PC-9 (cell line): ENCODE measurements at regions not wholly inside any gene's neighbourhood (a gene's known extent, or its start where the extent isn't known, plus 50 kb on each side); places are given as distances from the start of the nearest gene placed in this dataset.

Source experiments
- BruUV-seq: library from RNA; stranded (reverse); fragments of 400-500 nt; replicated peaks from 2 replicates; lab custom pipeline; 2021; lab: Mats Ljungman, UMichigan
- CTCF ChIA-PET: fragments of 300-600 bp; sonication (Branson Sonifier 250); formaldehyde crosslinking; loops from one replicate; lab custom pipeline; 2022; ENCODE audit warnings: antibody characterized with exemption; lab: Charles Lee
- POLR2A ChIA-PET: fragments of 300-600 bp; sonication (Branson Sonifier 250); formaldehyde crosslinking; loops from one replicate; lab custom pipeline; 2022; ENCODE audit warnings: antibody characterized with exemption; ENCODE audit not compliant: unreplicated experiment; lab: Charles Lee
- DNase-seq, 2 experiments: peaks; one replicate each; pipeline versions ENCODE4 v3.0.0 to v3.0.0-alpha.2; 2015 to 2022; ENCODE audit warnings: mixed read lengths in 1 of 2
- H2AFZ ChIP-seq: fragments of 200-600 bp; sonication (generic); 2 replicates; pipeline ENCODE4 v1.8.1; 2017; ENCODE audit warnings: antibody characterized with exemption
- H3F3A ChIP-seq: fragments of 200-600 bp; sonication (generic); 2 replicates; pipeline ENCODE4 v1.8.1; 2017; ENCODE audit warnings: antibody characterized with exemption, mild to moderate bottlenecking, low read depth; ENCODE audit not compliant: insufficient read depth
- H3K27ac ChIP-seq: fragments of 200-600 bp; sonication (generic); 2 replicates; pipeline ENCODE4 v1.6.1; 2016; ENCODE audit warnings: mixed run types
- H3K27me3 ChIP-seq: fragments of 200-600 bp; sonication (generic); 2 replicates; pipeline ENCODE4 v1.6.1; 2016; ENCODE audit warnings: low read depth, mixed run types; ENCODE audit not compliant: insufficient read depth
- H3K36me3 ChIP-seq: fragments of 200-600 bp; sonication (generic); 2 replicates; pipeline ENCODE4 v1.6.1; 2016; ENCODE audit warnings: low read depth, mixed run types
- H3K4me1 ChIP-seq: fragments of 200-600 bp; sonication (generic); replicated peaks from 2 replicates; pipeline ENCODE4 v1.6.1; 2016; ENCODE audit warnings: mixed run types; ENCODE audit not compliant: insufficient read depth
- H3K4me2 ChIP-seq: fragments of 200-600 bp; sonication (generic); 2 replicates; pipeline ENCODE4 v1.6.1; 2017; ENCODE audit warnings: mixed run types
- H3K4me3 ChIP-seq: fragments of 200-600 bp; sonication (generic); 2 replicates; pipeline ENCODE4 v1.6.1; 2016; ENCODE audit warnings: mixed run types
- H3K79me2 ChIP-seq: fragments of 200-600 bp; sonication (generic); 2 replicates; pipeline ENCODE4 v1.6.1; 2017; ENCODE audit warnings: low read depth, mixed run types
- H3K9me2 ChIP-seq: fragments of 200-600 bp; sonication (generic); 2 replicates; pipeline ENCODE4 v1.8.1; 2017; ENCODE audit warnings: mild to moderate bottlenecking; ENCODE audit not compliant: insufficient read depth
- H3K9me3 ChIP-seq: fragments of 200-600 bp; sonication (generic); 2 replicates; pipeline ENCODE4 v1.8.1; 2016; ENCODE audit warnings: low read depth; ENCODE audit not compliant: insufficient read depth
- H4K20me1 ChIP-seq: fragments of 200-600 bp; sonication (generic); 2 replicates; pipeline ENCODE4 v1.8.1; 2017; ENCODE audit not compliant: insufficient read depth
- EZH2 ChIP-seq: fragments of 200-600 bp; sonication (generic); IDR thresholded peaks from 2 replicates; pipeline ENCODE4 v1.8.0; 2017; ENCODE audit warnings: antibody characterized with exemption, low read depth
- intact Hi-C: fragments of 100-400 bp; cut with micrococcal nuclease; formaldehyde crosslinking; loops from one replicate; pipeline ENCODE4 v1.10.0; 2022; ENCODE audit not compliant: unreplicated experiment
- TF ChIP-seq, protein P1 (sequence below): fragments of 200-600 bp; sonication (generic); conservative IDR thresholded peaks from 2 replicates; pipeline ENCODE4 v1.6.1; 2017; ENCODE audit warnings: mixed run types, antibody characterized with exemption, mild to moderate bottlenecking, moderate library complexity

GRCh38 chr1:17979815-17980214 lies 127.8 kb upstream of the IGSF21 start:
- no peaks in the 10 kb centered on the region for H3K79me2 ChIP-seq
- no peak for DNase-seq
- H3K4me3 ChIP-seq: no peak overlapping the region
- no peak overlapping the region for H2AFZ ChIP-seq
- no peak overlapping the region for H3K4me2 ChIP-seq
- no peaks in the 10 kb centered on the region for H3K36me3 ChIP-seq
- no TSS peak for BruUV-seq
- H3K9me2 ChIP-seq: no peaks in the 10 kb centered on the region
- H4K20me1 ChIP-seq: no peaks in the 10 kb centered on the region
- H3F3A ChIP-seq: no peaks in the 10 kb centered on the region
- no peaks in the 10 kb centered on the region for H3K4me1 ChIP-seq
- CTCF ChIA-PET: no interaction called here
- POLR2A ChIA-PET: no interaction called here
- H3K9me3 ChIP-seq: no peaks in the 10 kb centered on the region
- intact Hi-C loops: no loop called here
- no peak overlapping the region for H3K27ac ChIP-seq
- H3K27me3 ChIP-seq: no peaks in the 10 kb centered on the region
- no peak for TF ChIP-seq EZH2
- TF ChIP-seq, protein P1, sequence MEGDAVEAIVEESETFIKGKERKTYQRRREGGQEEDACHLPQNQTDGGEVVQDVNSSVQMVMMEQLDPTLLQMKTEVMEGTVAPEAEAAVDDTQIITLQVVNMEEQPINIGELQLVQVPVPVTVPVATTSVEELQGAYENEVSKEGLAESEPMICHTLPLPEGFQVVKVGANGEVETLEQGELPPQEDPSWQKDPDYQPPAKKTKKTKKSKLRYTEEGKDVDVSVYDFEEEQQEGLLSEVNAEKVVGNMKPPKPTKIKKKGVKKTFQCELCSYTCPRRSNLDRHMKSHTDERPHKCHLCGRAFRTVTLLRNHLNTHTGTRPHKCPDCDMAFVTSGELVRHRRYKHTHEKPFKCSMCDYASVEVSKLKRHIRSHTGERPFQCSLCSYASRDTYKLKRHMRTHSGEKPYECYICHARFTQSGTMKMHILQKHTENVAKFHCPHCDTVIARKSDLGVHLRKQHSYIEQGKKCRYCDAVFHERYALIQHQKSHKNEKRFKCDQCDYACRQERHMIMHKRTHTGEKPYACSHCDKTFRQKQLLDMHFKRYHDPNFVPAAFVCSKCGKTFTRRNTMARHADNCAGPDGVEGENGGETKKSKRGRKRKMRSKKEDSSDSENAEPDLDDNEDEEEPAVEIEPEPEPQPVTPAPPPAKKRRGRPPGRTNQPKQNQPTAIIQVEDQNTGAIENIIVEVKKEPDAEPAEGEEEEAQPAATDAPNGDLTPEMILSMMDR: no peak

DNA sequence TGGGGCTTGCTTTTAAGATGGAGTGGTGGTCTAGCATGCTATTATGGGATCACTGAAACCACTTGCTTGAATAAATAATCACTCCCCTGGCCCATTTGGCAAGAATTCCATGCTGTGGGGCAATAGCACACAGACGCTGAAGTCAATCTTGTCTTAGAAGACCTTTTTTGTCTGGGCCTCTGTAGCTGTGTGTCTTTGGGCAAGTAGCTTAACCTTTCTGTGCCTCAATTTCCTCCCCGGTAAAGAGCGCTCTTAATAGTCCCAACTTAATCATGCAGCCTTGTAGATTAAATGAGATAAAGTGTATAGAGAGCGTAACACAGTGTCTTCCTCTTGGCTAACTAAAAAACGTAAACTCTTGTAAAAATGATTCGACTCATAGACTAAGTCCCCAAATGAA lies 125.4 kb upstream of the IGSF21 start:
- Histone ChIP-seq H4K20me1 (no peaks in the 10 kb centered on the region), H3K4me1 (no peaks in the 10 kb centered on the region), H3K9me2 (no peaks in the 10 kb centered on the region), H3K27ac (no peak overlapping the region), H3K4me2 (no peak overlapping the region), H3K79me2 (no peaks in the 10 kb centered on the region), H3K4me3 (no peak overlapping the region), H3K36me3 (no peaks in the 10 kb centered on the region), H2AFZ (no peak overlapping the region), H3K27me3 (peaks cover 2% of the 10 kb centered on the region; the same call in 1 of the 2 replicates), H3F3A (no peaks in the 10 kb centered on the region), H3K9me3 (no peaks in the 10 kb centered on the region)
- ChIA-PET POLR2A (no interaction called here), CTCF (no interaction called here)
- no peak for DNase-seq
- no TSS peak for BruUV-seq
- TF ChIP-seq EZH2: no peak
- TF ChIP-seq, protein P1: no peak
- intact Hi-C loops: no loop called here

GRCh38 chr1:17984583-17984982 lies 123.0 kb upstream of the IGSF21 start:
- Histone ChIP-seq H3K4me2 (no peak overlapping the region), H3K4me1 (no peaks in the 10 kb centered on the region), H3K9me3 (no peaks in the 10 kb centered on the region), H3K36me3 (no peaks in the 10 kb centered on the region), H3K4me3 (no peak overlapping the region), H3K79me2 (no peaks in the 10 kb centered on the region), H3K27me3 (peaks cover 2% of the 10 kb centered on the region; the same call in 1 of the 2 replicates), H3F3A (no peaks in the 10 kb centered on the region), H3K27ac (no peak overlapping the region), H3K9me2 (no peaks in the 10 kb centered on the region), H4K20me1 (no peaks in the 10 kb centered on the region), H2AFZ (no peak overlapping the region)
- BruUV-seq: no TSS peak
- POLR2A ChIA-PET: no interaction called here
- intact Hi-C loops: no loop called here
- DNase-seq: no peak
- TF ChIP-seq, protein P1: peak; percentile 73
- TF ChIP-seq EZH2: no peak
- CTCF ChIA-PET: no interaction called here
